Jurkat, Clone E6-1 (cell line): ENCODE measurements at regions not wholly inside any gene's neighbourhood (a gene's known extent, or its start where the extent isn't known, plus 50 kb on each side); places are given as distances from the start of the nearest gene placed in this dataset.

Experiments used
- DNase-seq: peaks from one replicate; pipeline ENCODE4 v3.0.0-alpha.2; 2011; ENCODE audit warnings: low read depth, low spot score
- H3K4me3 ChIP-seq: 2 replicates; pipeline ENCODE4 v1.5.1; 2011; ENCODE audit warnings: mild to moderate bottlenecking, low read length, control low read depth, moderate library complexity

GRCh38 chr18:37659906-37660305, 94.3 kb upstream of the CELF4 start:
- DNase-seq = no peak
- H3K4me3 ChIP-seq = no peak overlapping the region

DNA sequence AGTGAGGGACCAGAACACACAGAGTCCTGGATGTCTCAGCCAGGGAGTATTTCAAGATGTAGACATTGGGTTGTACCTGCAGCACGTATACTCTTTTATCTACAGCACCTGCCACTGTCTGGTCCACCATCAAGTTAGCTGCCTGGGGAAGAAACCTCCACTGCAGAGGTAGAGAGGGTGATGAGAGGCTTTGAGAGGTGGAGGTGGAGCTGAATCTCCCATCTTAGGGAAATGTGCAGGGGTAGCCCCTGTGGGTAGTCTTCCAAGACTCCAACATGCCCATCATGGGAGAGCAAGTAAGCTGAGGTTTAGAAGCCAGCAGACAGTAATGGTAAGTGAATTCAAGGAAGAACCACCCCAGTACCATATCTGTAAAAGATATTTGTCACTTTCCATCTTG, 93.3 kb upstream of the CELF4 start:
- DNase-seq = no peak
- H3K4me3 ChIP-seq = no peak overlapping the region

DNA sequence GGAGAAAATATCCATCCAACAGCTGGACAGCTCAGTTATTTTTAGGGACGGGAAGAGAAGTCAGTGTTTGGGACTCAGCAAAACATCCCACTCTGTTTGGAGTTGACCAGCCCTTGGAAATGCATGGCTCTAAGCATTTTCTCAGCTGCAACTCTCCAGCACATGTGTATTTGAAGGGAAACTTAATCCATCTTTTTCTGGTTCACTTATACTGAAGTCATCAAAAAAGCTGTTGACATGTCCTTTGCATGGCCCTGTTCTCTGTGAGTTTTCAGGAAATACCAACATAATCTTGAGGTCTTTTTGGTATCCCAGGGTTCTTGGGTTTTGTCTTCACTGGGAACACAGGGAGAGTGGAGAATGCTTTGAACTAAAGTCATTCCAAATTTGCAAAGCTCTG, 91.9 kb upstream of the CELF4 start:
- no peak overlapping the region for H3K4me3 ChIP-seq
- DNase-seq = no peak

- no peak for DNase-seq
- H3K4me3 ChIP-seq = no peak overlapping the region
These were observed 89.3 kb upstream of the CELF4 start for GRCh38 chr18:37654731-37655369.

- DNase-seq = no peak
- no peak overlapping the region for H3K4me3 ChIP-seq
These were observed 88.4 kb upstream of the CELF4 start for GRCh38 chr18:37654034-37654433.

DNA sequence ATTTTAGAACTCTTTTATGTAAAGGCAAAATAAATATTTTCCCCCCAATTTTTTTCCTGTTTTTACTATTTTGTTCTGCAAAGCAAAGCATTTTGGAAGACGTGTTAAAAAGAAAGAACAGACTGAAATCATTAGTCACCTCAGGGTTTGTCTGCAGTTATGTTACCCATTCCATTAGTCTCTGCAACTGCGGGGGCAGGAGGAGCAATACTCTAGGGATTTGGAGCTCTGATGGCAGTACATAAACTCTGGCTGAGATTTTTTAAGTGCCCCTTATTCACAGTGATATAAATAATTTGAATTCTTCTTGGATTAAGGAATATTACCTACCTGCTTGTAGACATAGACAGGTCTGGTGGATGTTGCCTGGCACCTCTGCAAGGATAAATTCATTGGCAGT, 88.0 kb upstream of the CELF4 start:
- no peak for DNase-seq
- H3K4me3 ChIP-seq = no peak overlapping the region

DNA sequence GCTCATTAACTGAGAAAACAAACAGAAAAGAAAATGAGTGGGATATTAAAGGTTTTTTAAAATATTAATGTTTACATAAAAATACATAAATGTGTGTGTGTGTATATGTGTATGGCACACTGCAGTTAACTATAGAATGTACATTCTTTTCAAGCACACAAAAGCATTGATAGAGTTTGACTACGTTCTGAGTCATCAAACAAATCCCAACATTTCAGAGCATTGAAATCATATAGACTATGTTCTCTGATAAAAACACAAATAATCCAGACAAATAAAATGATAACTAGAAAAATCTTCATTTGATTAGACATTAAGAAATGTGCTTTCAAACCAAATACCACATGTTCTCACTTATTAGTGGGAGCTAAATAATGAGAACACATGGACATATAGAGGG, 84.3 kb upstream of the CELF4 start:
- no peak overlapping the region for H3K4me3 ChIP-seq
- no peak for DNase-seq

- H3K4me3 ChIP-seq = no peak overlapping the region
- no peak for DNase-seq
These were observed 83.8 kb upstream of the CELF4 start for GRCh38 chr18:37649416-37649815.

DNA sequence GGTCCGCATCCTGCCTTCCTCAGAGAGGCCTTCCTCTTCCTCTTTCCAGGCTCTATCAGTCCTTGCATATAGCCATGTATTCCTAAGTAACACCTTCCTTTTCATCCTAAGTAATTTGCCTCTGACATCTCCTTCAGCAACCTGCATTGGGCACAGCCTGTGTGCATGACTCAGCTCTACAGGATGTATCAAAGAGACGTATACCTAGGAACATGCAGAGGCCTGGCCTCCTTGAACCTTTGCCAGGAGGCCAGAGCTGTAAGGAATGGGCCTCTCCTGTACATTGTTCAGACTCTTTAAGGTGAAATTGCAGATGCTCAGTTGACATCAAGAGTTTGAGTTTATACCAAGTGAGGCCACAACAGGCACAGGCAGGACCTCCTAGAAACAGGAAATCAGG, 76.0 kb upstream of the CELF4 start:
- no peak overlapping the region for H3K4me3 ChIP-seq
- no peak for DNase-seq

- DNase-seq = no peak
- no peak overlapping the region for H3K4me3 ChIP-seq
These were observed 74.9 kb upstream of the CELF4 start for GRCh38 chr18:37640504-37640903.

DNA sequence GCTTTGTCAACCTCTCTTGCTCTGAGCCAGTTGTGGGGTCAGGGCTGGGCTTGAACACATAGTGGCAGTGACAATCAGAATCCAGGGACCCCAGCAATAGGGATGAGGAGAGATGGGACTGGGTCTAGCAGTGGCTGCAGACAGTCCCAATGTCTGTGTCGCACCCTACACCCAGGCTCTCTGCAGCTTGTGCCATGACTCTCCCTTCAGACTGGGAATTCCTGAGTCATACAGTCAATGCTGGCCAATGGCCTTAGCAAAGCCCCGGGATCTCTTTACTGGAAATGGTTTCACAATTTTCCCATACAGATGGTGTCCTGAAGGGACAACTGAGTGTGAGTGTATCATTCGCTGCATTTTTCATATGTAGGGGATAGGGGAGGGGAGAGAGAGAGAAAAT, 74.2 kb upstream of the CELF4 start:
- no peak overlapping the region for H3K4me3 ChIP-seq
- no peak for DNase-seq

DNA sequence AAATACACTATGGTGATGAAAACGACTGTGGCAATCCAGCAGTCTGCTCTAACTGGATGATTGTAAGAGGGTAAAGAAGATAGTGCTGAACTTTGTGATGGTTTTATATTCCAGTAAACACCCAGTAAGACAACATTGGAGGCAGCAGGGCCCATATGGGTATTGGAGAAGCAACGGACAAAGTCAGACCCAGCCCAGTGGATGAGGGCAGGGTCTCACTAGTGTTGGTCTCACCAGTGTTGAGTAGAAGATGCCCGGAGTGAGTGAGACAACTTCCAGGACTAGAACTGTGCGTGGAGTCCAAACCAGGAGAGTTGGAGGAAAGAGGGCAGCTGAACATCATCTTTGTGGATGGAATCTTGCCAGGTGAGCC, 71.9 kb upstream of the CELF4 start:
- no peak overlapping the region for H3K4me3 ChIP-seq
- no peak for DNase-seq

- no peak for DNase-seq
- H3K4me3 ChIP-seq = no peak overlapping the region
These were observed 71.4 kb upstream of the CELF4 start for GRCh38 chr18:37636831-37637477.

DNA sequence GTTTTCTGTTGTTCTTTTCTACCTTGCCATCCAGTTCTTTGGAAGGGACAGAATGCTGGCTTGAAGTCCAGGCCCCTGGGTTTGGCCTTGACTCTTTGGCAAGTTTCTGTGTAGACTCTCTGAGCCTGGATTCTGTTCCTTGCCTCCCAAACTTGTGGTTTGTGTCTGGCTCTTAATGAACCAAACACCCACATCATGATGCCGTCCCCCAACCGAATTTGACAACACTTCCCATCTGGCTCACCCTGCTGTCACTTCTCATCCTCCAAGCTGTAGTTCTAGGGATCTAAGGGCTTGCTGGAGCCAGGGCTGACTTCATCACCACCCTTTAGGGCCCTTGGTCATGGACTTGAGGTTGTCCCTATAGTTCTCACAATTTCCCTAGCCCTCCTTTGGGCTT, 68.9 kb upstream of the CELF4 start:
- no peak for DNase-seq
- no peak overlapping the region for H3K4me3 ChIP-seq

DNA sequence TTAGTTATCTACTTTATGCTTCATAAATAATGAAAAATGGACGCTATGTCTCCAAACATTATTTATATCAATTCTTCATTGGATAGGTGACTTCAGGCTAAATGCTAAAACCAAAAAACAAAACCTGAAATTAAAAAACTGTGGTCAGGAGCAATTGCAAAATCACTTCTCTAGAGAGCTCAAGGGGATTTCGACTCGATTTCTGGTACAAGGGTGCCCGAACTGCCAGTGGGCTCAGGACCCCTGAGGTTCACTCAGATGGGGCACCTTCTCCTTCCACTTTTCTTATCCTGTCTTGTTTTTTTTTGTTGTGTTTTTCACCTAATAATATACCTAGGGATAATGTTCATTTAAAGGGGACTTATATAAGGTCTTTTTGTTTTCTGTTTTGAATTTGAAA, 65.8 kb upstream of the CELF4 start:
- DNase-seq = no peak

DNA sequence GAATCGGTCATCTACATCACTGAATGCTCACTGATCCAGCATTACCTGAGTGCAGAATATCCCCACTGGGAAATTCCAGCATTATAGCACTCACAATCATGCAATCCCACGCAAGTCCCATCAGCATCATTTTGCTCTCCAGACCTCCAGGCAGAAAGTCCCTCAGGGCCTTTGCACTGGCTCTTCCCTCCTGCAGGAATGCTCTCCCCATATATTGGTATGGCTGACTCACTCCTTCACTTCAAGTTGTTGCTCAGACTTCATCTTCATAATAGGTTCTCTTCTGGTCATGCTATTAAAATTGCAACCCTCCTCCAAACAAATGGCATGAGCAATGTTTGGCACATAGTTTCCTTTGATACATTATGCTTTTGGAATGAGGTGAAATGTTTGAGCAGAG, 64.7 kb upstream of the CELF4 start:
- no peak for DNase-seq
- no peak overlapping the region for H3K4me3 ChIP-seq

More for the DNA sequence above, 65.8 kb upstream of the CELF4 start:
- no peak overlapping the region for H3K4me3 ChIP-seq

DNA sequence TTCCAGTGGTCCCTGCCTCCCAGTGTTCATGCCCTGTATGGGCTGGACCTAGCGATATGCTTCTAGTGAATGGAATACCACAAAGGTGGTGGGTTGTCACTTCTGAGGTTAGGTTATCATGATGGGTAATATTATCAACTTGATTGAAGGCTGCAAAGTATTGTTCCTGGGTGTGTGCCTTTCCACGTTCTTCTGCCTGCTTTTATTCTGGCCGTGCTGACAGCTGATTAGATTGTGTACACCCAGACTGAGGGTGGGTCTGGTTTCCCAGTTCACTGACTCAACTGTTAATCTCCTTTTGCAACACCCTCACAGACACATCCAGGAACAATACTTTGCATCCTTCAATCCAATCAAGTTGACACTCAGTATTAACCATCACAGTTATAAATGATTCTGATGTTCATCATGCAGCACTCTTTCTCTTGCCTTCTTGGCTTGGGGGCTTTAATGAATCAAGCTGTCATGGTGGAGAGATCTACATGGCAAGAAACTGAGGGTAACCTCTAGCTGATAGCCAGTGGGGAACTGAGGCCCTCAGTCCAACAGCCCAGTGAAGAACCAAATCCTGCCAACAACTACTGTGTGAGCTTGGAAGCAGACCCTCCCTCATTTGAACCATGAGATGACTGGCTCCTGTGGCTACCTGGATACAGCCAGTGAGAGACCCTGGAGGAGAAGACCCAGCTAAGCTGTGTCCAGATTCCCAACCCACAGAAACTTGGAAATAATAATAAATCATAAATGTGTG, 63.0 kb upstream of the CELF4 start:
- DNase-seq = no peak
- H3K4me3 ChIP-seq = no peak overlapping the region

DNA sequence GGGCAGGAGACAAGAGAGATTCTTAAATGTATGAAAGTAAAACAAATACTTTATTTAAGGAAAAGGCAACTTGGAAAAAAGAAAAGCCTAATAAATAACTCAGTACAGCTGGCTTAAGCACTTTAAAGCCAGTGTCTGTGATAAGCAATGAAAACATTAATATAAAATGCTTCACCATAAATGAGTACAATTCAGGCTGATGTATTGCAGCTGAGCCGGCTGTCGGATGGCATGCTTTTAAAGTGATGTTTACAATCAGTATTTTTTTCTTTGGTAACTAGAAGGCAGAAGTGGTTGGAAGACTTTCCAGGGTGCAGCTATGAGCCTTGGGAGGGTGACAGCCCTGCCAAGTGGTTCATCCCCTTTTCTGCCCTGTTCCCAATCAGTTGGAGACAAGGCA, 58.7 kb upstream of the CELF4 start:
- no peak overlapping the region for H3K4me3 ChIP-seq
- DNase-seq = no peak

- DNase-seq = no peak
- no peak overlapping the region for H3K4me3 ChIP-seq
These were observed 54.4 kb upstream of the CELF4 start for GRCh38 chr18:37619964-37620363.

DNA sequence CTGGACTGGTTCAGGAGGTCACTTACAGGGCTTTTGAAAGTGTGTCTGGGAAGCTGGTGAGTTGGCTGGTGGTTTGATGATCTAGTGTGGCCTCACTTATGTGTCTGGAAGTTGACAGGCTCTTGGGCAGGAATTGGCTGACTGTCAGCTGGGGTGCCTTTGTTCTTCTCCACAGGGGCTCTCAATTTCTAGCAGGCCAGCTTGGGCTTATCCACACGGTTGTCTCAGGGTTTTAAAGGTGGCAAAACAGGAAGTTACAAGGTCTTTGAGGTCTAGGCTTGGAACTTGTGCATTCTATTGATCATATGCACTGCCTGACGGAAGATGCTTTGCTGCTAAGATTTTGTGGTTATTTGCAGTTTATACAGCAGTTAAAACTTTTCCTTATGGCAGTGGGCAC, 52.0 kb upstream of the CELF4 start:
- peak; percentile 35 for DNase-seq
- no peak overlapping the region for H3K4me3 ChIP-seq
